SK-N-SH treated with all-trans-retinoic acid at 6 μM for 48 hours (cell line): ENCODE measurements at regions not wholly inside any gene's neighbourhood (a gene's known extent, or its start where the extent isn't known, plus 50 kb on each side); places are given as distances from the start of the nearest gene placed in this dataset.

Source experiments
- ARNTL ChIP-seq: fragments of 450-650 bp; formaldehyde crosslinking; IDR thresholded peaks from 2 replicates; pipeline ENCODE4 v1.5.0; 2020; ENCODE audit warnings: low read depth, mild to moderate bottlenecking, moderate library complexity, borderline replicate concordance
- RARB ChIP-seq: fragments of 250-450 bp; sonication (Bioruptor Pico); IDR thresholded peaks from 2 replicates; pipeline ENCODE4 v1.8.0; 2021; ENCODE audit warnings: mild to moderate bottlenecking, moderate library complexity
- TCF4 ChIP-seq: fragments of 250-450 bp; sonication (Bioruptor Pico); IDR thresholded peaks from 2 replicates; pipeline ENCODE4 v1.8.0; 2021; ENCODE audit warnings: mild to moderate bottlenecking, moderate library complexity, borderline replicate concordance

DNA sequence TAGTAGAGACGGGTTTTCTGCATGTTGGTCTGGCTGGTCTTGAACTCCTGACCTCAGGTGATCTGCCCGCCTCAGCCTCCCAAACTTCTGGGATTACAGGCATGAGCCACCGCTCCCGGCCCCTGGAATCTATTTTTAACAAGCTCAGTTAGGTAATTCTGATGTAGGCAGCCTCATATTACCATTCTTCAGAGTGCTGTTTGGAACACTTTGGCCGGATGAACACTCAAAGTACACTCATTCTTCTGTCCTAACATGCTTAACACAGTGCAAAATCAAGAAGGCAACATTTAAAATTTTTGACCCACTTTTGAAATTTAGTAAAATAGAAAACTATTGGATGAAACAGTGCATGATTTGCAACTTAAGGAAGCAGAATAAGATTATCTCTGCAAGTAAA, 586.7 kb upstream of the CHORDC1 start:
- TF ChIP-seq ARNTL (CRISPR knock-in tag) (no peak), TCF4 (CRISPR knock-in tag) (no peak), RARB (CRISPR knock-in tag) (no peak)
